Lower leg skin (tissue), 4 donors: ENCODE measurements at regions not wholly inside any gene's neighbourhood (a gene's known extent, or its start where the extent isn't known, plus 50 kb on each side); places are given as distances from the start of the nearest gene placed in this dataset.

ENCODE experiments used
- DNase-seq, 2 donors: peaks; one replicate each; pipeline ENCODE4 v3.0.0-alpha.2; 2019; ENCODE audit warnings: low spot score in 2 of 2
- H3K4me3 ChIP-seq: fragments of 200-600 bp; sonication (generic); 2 replicates; pipeline ENCODE4 v1.5.1; 2017; ENCODE audit warnings: mild to moderate bottlenecking, low read depth; ENCODE audit not compliant: poor library complexity, severe bottlenecking
- CTCF ChIP-seq, 3 donors: fragments of 450-650 bp; IDR thresholded peaks; one replicate each; pipeline ENCODE4 v1.5.1; 2016; ENCODE audit warnings: antibody characterized with exemption in 3 of 3, mild to moderate bottlenecking in 3 of 3, moderate library complexity in 2 of 3
- POLR2A ChIP-seq, 2 donors: fragments of 450-650 bp; IDR thresholded peaks; one replicate each; pipeline ENCODE4 v1.6.1; 2016 to 2017; ENCODE audit warnings: antibody characterized with exemption in 2 of 2, mild to moderate bottlenecking in 1 of 2, moderate library complexity in 1 of 2
- WGBS, 2 donors: methylation state at CpG; one replicate each; pipeline ENCODE4 v1.1.5; 2018; 5-methylcytosine and 5-hydroxymethylcytosine counted together
- intact Hi-C: fragments of 100-400 bp; cut with DNase I; formaldehyde crosslinking; loops from one replicate; pipeline ENCODE4 v1.15.0; 2023; ENCODE audit warnings: low total_unique reads

GRCh38 chr7:22052674-22053365, 107.1 kb upstream of the CDCA7L start:
- no peak for DNase-seq
- TF ChIP-seq CTCF (IDR thresholded peaks at IDR 0.05) (no peak), POLR2A (IDR thresholded peaks at IDR 0.05) (no peak)
- H3K4me3 ChIP-seq, result no peak overlapping the region
- intact Hi-C loops, result no loop called here
- WGBS, 2 donors, result 79 to 80% methylated on average over 9 of the region's 9 CpGs

- WGBS, 2 donors, result 53% methylated on average over 14 of the region's 14 CpGs
- no peak overlapping the region for H3K4me3 ChIP-seq
- TF ChIP-seq POLR2A (IDR thresholded peaks at IDR 0.05), result no peak
- DNase-seq, result no peak
- intact Hi-C loops, result no loop called here
These were observed 106.4 kb upstream of the CDCA7L start for GRCh38 chr7:22051886-22052673.

- WGBS, 2 donors, result 74 to 75% methylated on average over 17 of the region's 17 CpGs
- H3K4me3 ChIP-seq, result no peak overlapping the region
- no peak for TF ChIP-seq CTCF (IDR thresholded peaks at IDR 0.05)
- intact Hi-C loops, result loop anchor here (1.0 kb wide), 1 partner anchor 19 kb away; no protein-coding TSS in a partner anchor
- DNase-seq, result no peak
These were observed 104.2 kb upstream of the CDCA7L start for GRCh38 chr7:22049766-22050500.

GRCh38 chr7:22043367-22043766, 97.7 kb upstream of the CDCA7L start:
- H3K4me3 ChIP-seq, result no peak overlapping the region
- intact Hi-C loops, result no loop called here
- DNase-seq, result no peak
- 67 to 83% methylated on average over 5 of the region's 5 CpGs for WGBS, 2 donors
- TF ChIP-seq POLR2A (IDR thresholded peaks at IDR 0.05) (no peak), CTCF (IDR thresholded peaks at IDR 0.05) (no peak)

- no peak for DNase-seq
- intact Hi-C loops, result no loop called here
- 59 to 73% methylated on average over 4 of the region's 4 CpGs for WGBS, 2 donors
- TF ChIP-seq POLR2A (IDR thresholded peaks at IDR 0.05), result no peak
- no peak for TF ChIP-seq CTCF (IDR thresholded peaks at IDR 0.05)
- no peak overlapping the region for H3K4me3 ChIP-seq
These were observed 95.4 kb upstream of the CDCA7L start for GRCh38 chr7:22040923-22041595.
